ENCODE measurements at regions not wholly inside any gene's neighbourhood (a gene's known extent, or its start where the extent isn't known, plus 50 kb on each side); places are given as distances from the start of the nearest gene placed in this dataset.
A peak's percentile ranks its signal among the peaks of the same experiment; 100 is the strongest.

DNA sequence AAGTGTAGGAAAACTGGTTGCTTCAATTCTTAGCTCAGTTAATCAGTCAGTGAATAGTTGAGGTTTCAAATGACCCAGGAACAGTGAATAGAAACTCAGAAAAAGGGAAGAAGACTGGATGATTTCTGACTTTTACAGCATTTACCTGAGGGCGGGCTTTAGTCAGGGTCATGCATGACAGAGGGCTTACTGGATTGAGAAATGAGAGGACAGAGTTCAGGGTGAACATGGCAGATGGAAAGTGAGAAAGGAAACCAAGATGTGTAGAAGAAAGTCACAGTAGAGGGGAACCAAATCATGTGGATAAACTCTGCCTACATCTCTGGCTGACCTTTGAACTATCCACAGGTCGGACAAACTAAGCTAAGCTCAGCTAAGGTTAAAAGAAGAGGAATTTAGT, 596.0 kb downstream of the SEMA5A start (continued):
- TF ChIP-seq, protein P1, sequence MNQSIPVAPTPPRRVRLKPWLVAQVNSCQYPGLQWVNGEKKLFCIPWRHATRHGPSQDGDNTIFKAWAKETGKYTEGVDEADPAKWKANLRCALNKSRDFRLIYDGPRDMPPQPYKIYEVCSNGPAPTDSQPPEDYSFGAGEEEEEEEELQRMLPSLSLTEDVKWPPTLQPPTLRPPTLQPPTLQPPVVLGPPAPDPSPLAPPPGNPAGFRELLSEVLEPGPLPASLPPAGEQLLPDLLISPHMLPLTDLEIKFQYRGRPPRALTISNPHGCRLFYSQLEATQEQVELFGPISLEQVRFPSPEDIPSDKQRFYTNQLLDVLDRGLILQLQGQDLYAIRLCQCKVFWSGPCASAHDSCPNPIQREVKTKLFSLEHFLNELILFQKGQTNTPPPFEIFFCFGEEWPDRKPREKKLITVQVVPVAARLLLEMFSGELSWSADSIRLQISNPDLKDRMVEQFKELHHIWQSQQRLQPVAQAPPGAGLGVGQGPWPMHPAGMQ (IDR thresholded peaks at IDR 0.05; ENCODE audit: borderline replicate concordance) = no peak
- TF ChIP-seq EZH2 (IDR thresholded peaks at IDR 0.05; ENCODE audit: borderline replicate concordance, control insufficient read depth, low read depth, low read length) (no peak), PAX8 (IDR thresholded peaks at IDR 0.05) (no peak), SP1 (IDR thresholded peaks at IDR 0.05; ENCODE audit: low read depth, low read length) (no peak), NFYA (IDR thresholded peaks at IDR 0.05; ENCODE audit: borderline replicate concordance, low read depth, low read length) (no peak), GATAD2B (conservative IDR thresholded peaks at IDR 0.05; ENCODE audit: low read depth) (no peak), STAT3 (IDR thresholded peaks at IDR 0.05; ENCODE audit: low read depth, low read length) (no peak), KAT2A (conservative IDR thresholded peaks at IDR 0.05; ENCODE audit: control insufficient read depth, low read depth, low read length) (no peak), TAF1 (IDR thresholded peaks at IDR 0.05; ENCODE audit: borderline replicate concordance, low read depth, low read length) (no peak), JUND (IDR thresholded peaks at IDR 0.05; ENCODE audit: low read depth, low read length) (no peak), BHLHE40 (IDR thresholded peaks at IDR 0.05; ENCODE audit: borderline replicate concordance in 1 of 2, low read depth in 2 of 2, low read length in 1 of 2) (peak in 1 of 2 experiments; percentile 25; a peak in 1 of 4 replicates), MXI1 (IDR thresholded peaks at IDR 0.05; ENCODE audit: low read depth, low read length) (no peak), NR2C1 (IDR thresholded peaks at IDR 0.05) (peak; percentile 90), NRF1 (conservative IDR thresholded peaks at IDR 0.05; ENCODE audit: low read depth, low read length) (no peak)
- TF ChIP-seq, protein P2, sequence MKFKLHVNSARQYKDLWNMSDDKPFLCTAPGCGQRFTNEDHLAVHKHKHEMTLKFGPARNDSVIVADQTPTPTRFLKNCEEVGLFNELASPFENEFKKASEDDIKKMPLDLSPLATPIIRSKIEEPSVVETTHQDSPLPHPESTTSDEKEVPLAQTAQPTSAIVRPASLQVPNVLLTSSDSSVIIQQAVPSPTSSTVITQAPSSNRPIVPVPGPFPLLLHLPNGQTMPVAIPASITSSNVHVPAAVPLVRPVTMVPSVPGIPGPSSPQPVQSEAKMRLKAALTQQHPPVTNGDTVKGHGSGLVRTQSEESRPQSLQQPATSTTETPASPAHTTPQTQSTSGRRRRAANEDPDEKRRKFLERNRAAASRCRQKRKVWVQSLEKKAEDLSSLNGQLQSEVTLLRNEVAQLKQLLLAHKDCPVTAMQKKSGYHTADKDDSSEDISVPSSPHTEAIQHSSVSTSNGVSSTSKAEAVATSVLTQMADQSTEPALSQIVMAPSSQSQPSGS (IDR thresholded peaks at IDR 0.05; ENCODE audit: low read length) = peak; percentile 35; the same call in 1 of the 2 replicates
- TF ChIP-seq, protein P3, sequence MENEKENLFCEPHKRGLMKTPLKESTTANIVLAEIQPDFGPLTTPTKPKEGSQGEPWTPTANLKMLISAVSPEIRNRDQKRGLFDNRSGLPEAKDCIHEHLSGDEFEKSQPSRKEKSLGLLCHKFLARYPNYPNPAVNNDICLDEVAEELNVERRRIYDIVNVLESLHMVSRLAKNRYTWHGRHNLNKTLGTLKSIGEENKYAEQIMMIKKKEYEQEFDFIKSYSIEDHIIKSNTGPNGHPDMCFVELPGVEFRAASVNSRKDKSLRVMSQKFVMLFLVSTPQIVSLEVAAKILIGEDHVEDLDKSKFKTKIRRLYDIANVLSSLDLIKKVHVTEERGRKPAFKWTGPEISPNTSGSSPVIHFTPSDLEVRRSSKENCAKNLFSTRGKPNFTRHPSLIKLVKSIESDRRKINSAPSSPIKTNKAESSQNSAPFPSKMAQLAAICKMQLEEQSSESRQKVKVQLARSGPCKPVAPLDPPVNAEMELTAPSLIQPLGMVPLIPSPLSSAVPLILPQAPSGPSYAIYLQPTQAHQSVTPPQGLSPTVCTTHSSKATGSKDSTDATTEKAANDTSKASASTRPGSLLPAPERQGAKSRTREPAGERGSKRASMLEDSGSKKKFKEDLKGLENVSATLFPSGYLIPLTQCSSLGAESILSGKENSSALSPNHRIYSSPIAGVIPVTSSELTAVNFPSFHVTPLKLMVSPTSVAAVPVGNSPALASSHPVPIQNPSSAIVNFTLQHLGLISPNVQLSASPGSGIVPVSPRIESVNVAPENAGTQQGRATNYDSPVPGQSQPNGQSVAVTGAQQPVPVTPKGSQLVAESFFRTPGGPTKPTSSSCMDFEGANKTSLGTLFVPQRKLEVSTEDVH (IDR thresholded peaks at IDR 0.05; ENCODE audit: low read depth, partially characterized antibody) = no peak
- TF ChIP-seq, protein P4, sequence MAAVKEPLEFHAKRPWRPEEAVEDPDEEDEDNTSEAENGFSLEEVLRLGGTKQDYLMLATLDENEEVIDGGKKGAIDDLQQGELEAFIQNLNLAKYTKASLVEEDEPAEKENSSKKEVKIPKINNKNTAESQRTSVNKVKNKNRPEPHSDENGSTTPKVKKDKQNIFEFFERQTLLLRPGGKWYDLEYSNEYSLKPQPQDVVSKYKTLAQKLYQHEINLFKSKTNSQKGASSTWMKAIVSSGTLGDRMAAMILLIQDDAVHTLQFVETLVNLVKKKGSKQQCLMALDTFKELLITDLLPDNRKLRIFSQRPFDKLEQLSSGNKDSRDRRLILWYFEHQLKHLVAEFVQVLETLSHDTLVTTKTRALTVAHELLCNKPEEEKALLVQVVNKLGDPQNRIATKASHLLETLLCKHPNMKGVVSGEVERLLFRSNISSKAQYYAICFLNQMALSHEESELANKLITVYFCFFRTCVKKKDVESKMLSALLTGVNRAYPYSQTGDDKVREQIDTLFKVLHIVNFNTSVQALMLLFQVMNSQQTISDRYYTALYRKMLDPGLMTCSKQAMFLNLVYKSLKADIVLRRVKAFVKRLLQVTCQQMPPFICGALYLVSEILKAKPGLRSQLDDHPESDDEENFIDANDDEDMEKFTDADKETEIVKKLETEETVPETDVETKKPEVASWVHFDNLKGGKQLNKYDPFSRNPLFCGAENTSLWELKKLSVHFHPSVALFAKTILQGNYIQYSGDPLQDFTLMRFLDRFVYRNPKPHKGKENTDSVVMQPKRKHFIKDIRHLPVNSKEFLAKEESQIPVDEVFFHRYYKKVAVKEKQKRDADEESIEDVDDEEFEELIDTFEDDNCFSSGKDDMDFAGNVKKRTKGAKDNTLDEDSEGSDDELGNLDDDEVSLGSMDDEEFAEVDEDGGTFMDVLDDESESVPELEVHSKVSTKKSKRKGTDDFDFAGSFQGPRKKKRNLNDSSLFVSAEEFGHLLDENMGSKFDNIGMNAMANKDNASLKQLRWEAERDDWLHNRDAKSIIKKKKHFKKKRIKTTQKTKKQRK (IDR thresholded peaks at IDR 0.05; ENCODE audit: low read depth, low read length) = no peak
- TF ChIP-seq, protein P5, sequence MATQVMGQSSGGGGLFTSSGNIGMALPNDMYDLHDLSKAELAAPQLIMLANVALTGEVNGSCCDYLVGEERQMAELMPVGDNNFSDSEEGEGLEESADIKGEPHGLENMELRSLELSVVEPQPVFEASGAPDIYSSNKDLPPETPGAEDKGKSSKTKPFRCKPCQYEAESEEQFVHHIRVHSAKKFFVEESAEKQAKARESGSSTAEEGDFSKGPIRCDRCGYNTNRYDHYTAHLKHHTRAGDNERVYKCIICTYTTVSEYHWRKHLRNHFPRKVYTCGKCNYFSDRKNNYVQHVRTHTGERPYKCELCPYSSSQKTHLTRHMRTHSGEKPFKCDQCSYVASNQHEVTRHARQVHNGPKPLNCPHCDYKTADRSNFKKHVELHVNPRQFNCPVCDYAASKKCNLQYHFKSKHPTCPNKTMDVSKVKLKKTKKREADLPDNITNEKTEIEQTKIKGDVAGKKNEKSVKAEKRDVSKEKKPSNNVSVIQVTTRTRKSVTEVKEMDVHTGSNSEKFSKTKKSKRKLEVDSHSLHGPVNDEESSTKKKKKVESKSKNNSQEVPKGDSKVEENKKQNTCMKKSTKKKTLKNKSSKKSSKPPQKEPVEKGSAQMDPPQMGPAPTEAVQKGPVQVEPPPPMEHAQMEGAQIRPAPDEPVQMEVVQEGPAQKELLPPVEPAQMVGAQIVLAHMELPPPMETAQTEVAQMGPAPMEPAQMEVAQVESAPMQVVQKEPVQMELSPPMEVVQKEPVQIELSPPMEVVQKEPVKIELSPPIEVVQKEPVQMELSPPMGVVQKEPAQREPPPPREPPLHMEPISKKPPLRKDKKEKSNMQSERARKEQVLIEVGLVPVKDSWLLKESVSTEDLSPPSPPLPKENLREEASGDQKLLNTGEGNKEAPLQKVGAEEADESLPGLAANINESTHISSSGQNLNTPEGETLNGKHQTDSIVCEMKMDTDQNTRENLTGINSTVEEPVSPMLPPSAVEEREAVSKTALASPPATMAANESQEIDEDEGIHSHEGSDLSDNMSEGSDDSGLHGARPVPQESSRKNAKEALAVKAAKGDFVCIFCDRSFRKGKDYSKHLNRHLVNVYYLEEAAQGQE (IDR thresholded peaks at IDR 0.05; ENCODE audit: low read depth, low read length) = no peak

Measured in GM12878 (cell line).